ENCODE measurements at regions not wholly inside any gene's neighbourhood (a gene's known extent, or its start where the extent isn't known, plus 50 kb on each side); places are given as distances from the start of the nearest gene placed in this dataset.

DNA sequence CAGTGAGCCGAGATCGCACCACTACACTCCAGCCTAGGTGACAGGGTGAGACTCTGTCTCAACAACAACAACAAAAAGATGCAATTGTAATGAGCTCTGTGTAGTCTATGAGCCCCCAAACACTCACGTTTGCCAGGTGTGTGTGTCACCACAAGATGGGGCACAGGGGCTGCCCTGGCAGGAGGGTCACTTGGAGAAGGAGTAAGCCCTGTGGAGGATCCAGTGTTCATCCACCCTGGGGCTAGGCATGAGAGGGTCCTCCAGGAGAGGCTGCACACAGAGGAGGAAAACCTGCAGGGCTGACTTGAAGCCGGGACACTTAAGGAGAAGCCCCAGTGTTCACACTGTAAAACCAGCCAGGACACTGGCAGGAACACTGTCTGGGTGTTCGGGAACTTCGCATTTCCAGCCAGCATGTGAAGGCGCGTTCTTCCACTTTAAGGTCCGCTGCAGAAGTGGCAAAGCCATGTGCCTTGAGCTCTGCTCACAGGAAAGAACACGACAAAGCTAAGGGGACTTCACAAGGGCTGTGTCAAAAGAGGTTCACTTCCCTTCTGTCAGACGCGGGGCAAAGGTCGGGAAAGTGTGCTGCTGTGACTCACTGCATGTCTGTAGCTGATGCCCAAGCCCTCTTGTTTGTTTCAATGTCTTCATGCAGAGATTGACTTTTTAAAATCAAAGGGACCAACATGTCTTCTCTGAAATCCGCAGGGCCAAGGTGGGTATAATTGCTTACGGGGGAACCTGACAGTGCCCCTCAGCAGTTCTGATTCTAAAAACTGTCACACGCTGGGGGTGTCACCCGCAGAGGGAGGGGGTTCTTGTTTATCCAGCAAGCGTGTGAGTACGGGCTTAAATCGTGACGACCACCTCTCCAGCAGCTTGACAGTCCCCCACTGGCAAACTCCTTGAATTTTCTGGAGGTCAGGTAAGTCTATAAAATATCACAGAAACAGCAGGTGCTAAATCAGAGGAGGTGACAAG, 102.8 kb downstream of the RIPK4 start (continued):
- TF ChIP-seq, protein P1, sequence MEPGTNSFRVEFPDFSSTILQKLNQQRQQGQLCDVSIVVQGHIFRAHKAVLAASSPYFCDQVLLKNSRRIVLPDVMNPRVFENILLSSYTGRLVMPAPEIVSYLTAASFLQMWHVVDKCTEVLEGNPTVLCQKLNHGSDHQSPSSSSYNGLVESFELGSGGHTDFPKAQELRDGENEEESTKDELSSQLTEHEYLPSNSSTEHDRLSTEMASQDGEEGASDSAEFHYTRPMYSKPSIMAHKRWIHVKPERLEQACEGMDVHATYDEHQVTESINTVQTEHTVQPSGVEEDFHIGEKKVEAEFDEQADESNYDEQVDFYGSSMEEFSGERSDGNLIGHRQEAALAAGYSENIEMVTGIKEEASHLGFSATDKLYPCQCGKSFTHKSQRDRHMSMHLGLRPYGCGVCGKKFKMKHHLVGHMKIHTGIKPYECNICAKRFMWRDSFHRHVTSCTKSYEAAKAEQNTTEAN (CRISPR knock-in tag; conservative IDR thresholded peaks at IDR 0.05), result peak; percentile 65; the same call in 1 of the 2 replicates
- TF ChIP-seq CHD4 (IDR thresholded peaks at IDR 0.05; ENCODE audit: borderline replicate concordance, low read length) (no peak), ZSCAN22 (CRISPR knock-in tag; IDR thresholded peaks at IDR 0.05) (no peak), NR3C1 (CRISPR knock-in tag; IDR thresholded peaks at IDR 0.05) (no peak), SNAPC2 (CRISPR knock-in tag; IDR thresholded peaks at IDR 0.05) (no peak), HNRNPLL (IDR thresholded peaks at IDR 0.05; ENCODE audit: low read depth, low read length, poor library complexity, severe bottlenecking) (no peak), NRL (CRISPR knock-in tag; IDR thresholded peaks at IDR 0.05; ENCODE audit: borderline replicate concordance) (0 out of 2 replicates have a peak, but pooled peaks have one; percentile 39), ZZZ3 (CRISPR knock-in tag; IDR thresholded peaks at IDR 0.05; ENCODE audit: borderline replicate concordance) (no peak), CCAR2 (optimal IDR thresholded peaks at IDR 0.05; ENCODE audit: low read depth, low read length) (no peak), ZNF652 (CRISPR knock-in tag; IDR thresholded peaks at IDR 0.05; ENCODE audit: borderline replicate concordance, low read depth) (no peak), MEF2D (CRISPR knock-in tag; IDR thresholded peaks at IDR 0.05) (no peak), BRCA1 (CRISPR knock-in tag; IDR thresholded peaks at IDR 0.05) (no peak), KAT2B (IDR thresholded peaks at IDR 0.05; ENCODE audit: borderline replicate concordance, low read depth, low read length) (no peak), NONO (IDR thresholded peaks at IDR 0.05) (no peak), NONO (CRISPR knock-in tag; conservative IDR thresholded peaks at IDR 0.05) (no peak), ZBTB3 (CRISPR knock-in tag; IDR thresholded peaks at IDR 0.05; ENCODE audit: borderline replicate concordance, low read depth) (no peak), FOXC1 (CRISPR knock-in tag; IDR thresholded peaks at IDR 0.05; ENCODE audit: borderline replicate concordance) (no peak), MYC (CRISPR knock-in tag; IDR thresholded peaks at IDR 0.05; ENCODE audit: borderline replicate concordance) (peak; percentile 36; the same call in 1 of the 2 replicates), PHF5A (CRISPR knock-in tag; IDR thresholded peaks at IDR 0.05; ENCODE audit: low read depth, unreplicated experiment) (no peak), ZBTB8A (CRISPR knock-in tag; IDR thresholded peaks at IDR 0.05; ENCODE audit: borderline replicate concordance, low read depth) (no peak), POGZ (CRISPR knock-in tag; IDR thresholded peaks at IDR 0.05) (no peak; the same call in 1 of the 2 replicates), POLR2AphosphoS2 (IDR thresholded peaks at IDR 0.05; ENCODE audit: low read depth, low read length) (no peak), DR1 (CRISPR knock-in tag; IDR thresholded peaks at IDR 0.05) (no peak), ZNF343 (CRISPR knock-in tag; IDR thresholded peaks at IDR 0.05) (no peak)
- TF ChIP-seq, protein P2, sequence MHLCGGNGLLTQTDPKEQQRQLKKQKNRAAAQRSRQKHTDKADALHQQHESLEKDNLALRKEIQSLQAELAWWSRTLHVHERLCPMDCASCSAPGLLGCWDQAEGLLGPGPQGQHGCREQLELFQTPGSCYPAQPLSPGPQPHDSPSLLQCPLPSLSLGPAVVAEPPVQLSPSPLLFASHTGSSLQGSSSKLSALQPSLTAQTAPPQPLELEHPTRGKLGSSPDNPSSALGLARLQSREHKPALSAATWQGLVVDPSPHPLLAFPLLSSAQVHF (CRISPR knock-in tag; IDR thresholded peaks at IDR 0.05), result no peak
- TF ChIP-seq, protein P3, sequence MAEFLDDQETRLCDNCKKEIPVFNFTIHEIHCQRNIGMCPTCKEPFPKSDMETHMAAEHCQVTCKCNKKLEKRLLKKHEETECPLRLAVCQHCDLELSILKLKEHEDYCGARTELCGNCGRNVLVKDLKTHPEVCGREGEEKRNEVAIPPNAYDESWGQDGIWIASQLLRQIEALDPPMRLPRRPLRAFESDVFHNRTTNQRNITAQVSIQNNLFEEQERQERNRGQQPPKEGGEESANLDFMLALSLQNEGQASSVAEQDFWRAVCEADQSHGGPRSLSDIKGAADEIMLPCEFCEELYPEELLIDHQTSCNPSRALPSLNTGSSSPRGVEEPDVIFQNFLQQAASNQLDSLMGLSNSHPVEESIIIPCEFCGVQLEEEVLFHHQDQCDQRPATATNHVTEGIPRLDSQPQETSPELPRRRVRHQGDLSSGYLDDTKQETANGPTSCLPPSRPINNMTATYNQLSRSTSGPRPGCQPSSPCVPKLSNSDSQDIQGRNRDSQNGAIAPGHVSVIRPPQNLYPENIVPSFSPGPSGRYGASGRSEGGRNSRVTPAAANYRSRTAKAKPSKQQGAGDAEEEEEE (CRISPR knock-in tag; IDR thresholded peaks at IDR 0.05; ENCODE audit: borderline replicate concordance), result 0 out of 2 replicates have a peak, but pooled peaks have one; percentile 34

All from HepG2 (cell line).